ENCODE measurements at regions not wholly inside any gene's neighbourhood (a gene's known extent, or its start where the extent isn't known, plus 50 kb on each side); places are given as distances from the start of the nearest gene placed in this dataset.

- no peaks in the 10 kb centered on the region for H3K9me3 ChIP-seq
- peaks cover 0 to 24% (median 12%) of the 10 kb centered on the region in 4 donors for H3K4me1 ChIP-seq
- H3K36me3 ChIP-seq = no peaks in the 10 kb centered on the region
- no peak overlapping the region for H3K4me3 ChIP-seq
- intact Hi-C loops (cut with DNase I; ENCODE audit: low total_unique reads) = no loop called here
- H3K27ac ChIP-seq = peak overlapping the region; percentile 50 to 67
- no peak for TF ChIP-seq CTCF (IDR thresholded peaks at IDR 0.05)
- no peaks in the 10 kb centered on the region for H3K27me3 ChIP-seq
- no peak for DNase-seq
Observed at GRCh38 chr11:34750692-34751405, 130.0 kb downstream of the EHF start.

GRCh38 chr11:34749666-34750659, 129.1 kb downstream of the EHF start:
- TF ChIP-seq CTCF (IDR thresholded peaks at IDR 0.05) = no peak
- intact Hi-C loops (cut with DNase I; ENCODE audit: low total_unique reads) = no loop called here
- peak; percentile 91 to 92 for DNase-seq
- no peaks in the 10 kb centered on the region for H3K36me3 ChIP-seq
- no peaks in the 10 kb centered on the region for H3K9me3 ChIP-seq
- peak overlapping the region; percentile 50 to 67 for H3K27ac ChIP-seq
- no peak overlapping the region for H3K4me3 ChIP-seq
- peaks cover 0 to 24% (median 14%) of the 10 kb centered on the region in 4 donors for H3K4me1 ChIP-seq
- H3K27me3 ChIP-seq = no peaks in the 10 kb centered on the region

GRCh38 chr11:34748036-34748435, 127.1 kb downstream of the EHF start:
- no peaks in the 10 kb centered on the region for H3K9me3 ChIP-seq
- H3K27ac ChIP-seq = no peak overlapping the region

GRCh38 chr11:34747251-34747650, 126.4 kb downstream of the EHF start:
- Histone ChIP-seq H3K4me1 (peaks cover 0 to 24% (median 14%) of the 10 kb centered on the region in 4 donors), H3K27ac (no peak overlapping the region), H3K4me3 (no peak overlapping the region), H3K27me3 (no peaks in the 10 kb centered on the region), H3K9me3 (no peaks in the 10 kb centered on the region), H3K36me3 (no peaks in the 10 kb centered on the region)
- TF ChIP-seq CTCF (IDR thresholded peaks at IDR 0.05) = no peak
- no peak for DNase-seq
- intact Hi-C loops (cut with DNase I; ENCODE audit: low total_unique reads) = no loop called here

More at GRCh38 chr11:34748036-34748435, 127.1 kb downstream of the EHF start:
- no peaks in the 10 kb centered on the region for H3K27me3 ChIP-seq
- H3K4me1 ChIP-seq = peaks cover 0 to 24% (median 14%) of the 10 kb centered on the region in 4 donors
- no peak for TF ChIP-seq CTCF (IDR thresholded peaks at IDR 0.05)
- no peak overlapping the region for H3K4me3 ChIP-seq
- no peaks in the 10 kb centered on the region for H3K36me3 ChIP-seq
- no peak for DNase-seq
- intact Hi-C loops (cut with DNase I; ENCODE audit: low total_unique reads) = no loop called here

- Histone ChIP-seq H3K36me3 (no peaks in the 10 kb centered on the region), H3K27ac (no peak overlapping the region), H3K4me3 (no peak overlapping the region), H3K9me3 (no peaks in the 10 kb centered on the region), H3K4me1 (peaks cover 0 to 17% (median 9%) of the 10 kb centered on the region in 4 donors), H3K27me3 (no peaks in the 10 kb centered on the region)
- no peak for DNase-seq
- intact Hi-C loops (cut with DNase I; ENCODE audit: low total_unique reads) = no loop called here
- no peak for TF ChIP-seq CTCF (IDR thresholded peaks at IDR 0.05)
Observed at GRCh38 chr11:34745195-34745594, 124.3 kb downstream of the EHF start.

Measured in tibial artery (tissue), 4 donors.